GM19328 (cell line): ENCODE measurements at regions not wholly inside any gene's neighbourhood (a gene's known extent, or its start where the extent isn't known, plus 50 kb on each side); places are given as distances from the start of the nearest gene placed in this dataset.

Experiments used
- ATAC-seq: cut with Tn5 transposase; IDR thresholded peaks from one replicate; pipeline ENCODE4 v1.9.1; 2021; ENCODE audit warnings: mild to moderate bottlenecking, moderate library complexity; ENCODE audit not compliant: unreplicated experiment

- no peak for ATAC-seq
Measured at GRCh38 chr1:55375617-55376258, 160.6 kb upstream of the USP24 start.

- no peak for ATAC-seq
Measured at GRCh38 chr1:55374801-55375616, 159.8 kb upstream of the USP24 start.

- ATAC-seq: no peak
Measured at GRCh38 chr1:55374216-55374615, 159.1 kb upstream of the USP24 start.

GRCh38 chr1:55369474-55369873 lies 154.3 kb upstream of the USP24 start:
- ATAC-seq: no peak

- no peak for ATAC-seq
Measured at GRCh38 chr1:55368698-55369097, 153.5 kb upstream of the USP24 start.

- no peak for ATAC-seq
Measured at GRCh38 chr1:55367273-55367672, 152.1 kb upstream of the USP24 start.

GRCh38 chr1:55364216-55364615 lies 149.1 kb upstream of the USP24 start:
- ATAC-seq: no peak

GRCh38 chr1:55363268-55363667 lies 148.1 kb upstream of the USP24 start:
- ATAC-seq: no peak

- ATAC-seq: no peak
Measured at GRCh38 chr1:55362558-55362957, 147.4 kb upstream of the USP24 start.

GRCh38 chr1:55359611-55360010 lies 144.4 kb upstream of the USP24 start:
- no peak for ATAC-seq

GRCh38 chr1:55358581-55358980 lies 143.4 kb upstream of the USP24 start:
- no peak for ATAC-seq

GRCh38 chr1:55355549-55355948 lies 140.4 kb upstream of the USP24 start:
- no peak for ATAC-seq

- no peak for ATAC-seq
Measured at GRCh38 chr1:55353707-55354620, 138.8 kb upstream of the USP24 start.

GRCh38 chr1:55352811-55353180 lies 137.6 kb upstream of the USP24 start:
- ATAC-seq: no peak

- ATAC-seq: no peak
Measured at GRCh38 chr1:55352080-55352810, 137.1 kb upstream of the USP24 start.

GRCh38 chr1:55348356-55348755 lies 133.2 kb upstream of the USP24 start:
- no peak for ATAC-seq

GRCh38 chr1:55347866-55348265 lies 132.7 kb upstream of the USP24 start:
- no peak for ATAC-seq

GRCh38 chr1:55347041-55347440 lies 131.9 kb upstream of the USP24 start:
- ATAC-seq: no peak

- no peak for ATAC-seq
Measured at GRCh38 chr1:55346586-55346985, 131.4 kb upstream of the USP24 start.

GRCh38 chr1:55339681-55340080 lies 124.5 kb upstream of the USP24 start:
- no peak for ATAC-seq

- no peak for ATAC-seq
Measured at GRCh38 chr1:55338448-55338820, 123.3 kb upstream of the USP24 start.
